ENCODE measurements at regions not wholly inside any gene's neighbourhood (a gene's known extent, or its start where the extent isn't known, plus 50 kb on each side); places are given as distances from the start of the nearest gene placed in this dataset.
"Not testable (repeated sequence)": the region's sequence is repeated elsewhere in the genome, so short reads cannot be mapped to it uniquely, and the experiment has no call there.

- no peak for FAIRE-seq
These were observed 176.8 kb downstream of the CD83 start for GRCh38 chr6:14294270-14294951.

DNA sequence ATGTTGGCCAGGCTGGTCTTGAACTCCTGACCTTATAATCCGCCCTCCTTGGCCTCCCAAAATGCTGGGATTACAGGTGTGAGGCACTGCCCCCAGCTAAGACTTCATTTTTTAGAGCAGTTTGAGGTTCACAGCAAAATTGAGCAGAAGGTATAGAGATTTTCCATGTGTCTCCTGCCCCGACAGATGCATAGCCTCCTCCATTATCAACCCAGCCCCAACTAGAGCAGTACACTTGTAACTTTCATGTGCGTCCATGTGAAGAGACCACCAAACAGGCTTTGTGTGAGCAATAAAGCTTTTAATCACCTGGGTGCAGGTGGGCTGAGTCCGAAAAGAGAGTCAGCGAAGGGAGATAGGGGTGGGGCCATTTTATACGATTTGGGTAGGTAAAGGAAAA, 179.1 kb downstream of the CD83 start:
- not testable (repeated sequence) for FAIRE-seq

GRCh38 chr6:14297118-14297517, 179.5 kb downstream of the CD83 start:
- not testable (repeated sequence) for FAIRE-seq

GRCh38 chr6:14300189-14300588, 182.6 kb downstream of the CD83 start:
- FAIRE-seq: not testable (repeated sequence)

- not testable (repeated sequence) for FAIRE-seq
These were observed 183.1 kb downstream of the CD83 start for GRCh38 chr6:14300721-14301120.

GRCh38 chr6:14301477-14301876, 183.9 kb downstream of the CD83 start:
- FAIRE-seq: not testable (repeated sequence)

- no peak for FAIRE-seq
These were observed 187.6 kb downstream of the CD83 start for GRCh38 chr6:14305131-14305530.

DNA sequence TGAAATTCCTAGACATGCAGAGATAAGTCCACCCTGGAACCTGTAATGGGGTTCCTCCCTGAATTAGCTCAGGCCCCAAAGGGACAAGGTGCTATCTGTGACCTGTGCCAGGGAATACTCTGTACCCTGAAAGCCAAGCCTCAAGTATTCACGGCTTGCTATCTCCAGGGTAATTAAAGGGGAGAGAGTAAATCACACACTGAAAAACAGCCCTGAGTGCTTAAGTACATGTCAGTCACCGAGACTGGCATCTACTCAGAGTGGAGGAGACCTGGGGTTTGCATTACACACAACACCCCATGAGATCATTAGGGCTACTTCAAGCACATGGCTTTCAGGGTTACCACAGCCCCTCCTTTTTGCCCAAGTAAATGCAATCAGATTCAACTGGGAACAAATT, 188.1 kb downstream of the CD83 start:
- FAIRE-seq: no peak

GRCh38 chr6:14306151-14306906, 188.8 kb downstream of the CD83 start:
- no peak for FAIRE-seq

DNA sequence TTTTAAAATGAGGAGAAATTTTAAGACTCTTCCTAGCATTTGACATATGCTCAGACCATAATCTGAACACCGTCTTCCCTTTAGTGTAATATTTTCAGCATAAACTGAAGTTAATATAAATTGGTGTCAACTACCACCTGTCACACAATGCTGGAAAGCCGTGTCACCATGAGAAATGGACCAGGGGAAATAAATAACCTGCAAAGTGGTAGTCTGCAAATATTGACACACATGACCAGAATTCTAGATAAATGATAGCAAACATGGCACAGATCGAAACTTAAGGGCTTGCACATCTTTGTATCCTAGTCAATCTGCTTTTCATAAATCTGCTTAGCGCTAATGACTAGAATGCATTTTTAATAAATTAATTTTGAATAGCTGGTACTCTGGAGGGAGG, 191.9 kb downstream of the CD83 start:
- no peak for FAIRE-seq

GRCh38 chr6:14309951-14310445, 192.4 kb downstream of the CD83 start:
- FAIRE-seq: no peak

DNA sequence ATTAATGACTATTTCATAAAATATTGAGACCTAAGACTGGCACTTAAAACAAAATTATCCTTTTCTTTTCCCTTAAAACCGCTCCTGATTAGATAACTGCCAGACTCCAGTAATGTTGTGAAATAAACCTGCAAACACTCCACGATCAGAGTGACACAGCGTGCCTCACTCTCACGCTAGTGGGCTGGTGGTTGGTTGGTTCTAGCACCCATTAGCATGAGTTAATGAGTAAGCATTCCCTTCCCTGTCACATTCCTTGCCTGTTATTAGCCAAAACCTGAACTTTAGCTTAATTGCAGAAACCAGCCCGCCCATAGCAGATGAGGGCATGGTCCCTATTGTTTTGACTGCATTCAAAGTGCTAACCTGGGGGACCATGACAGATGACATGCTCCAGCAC, 193.4 kb downstream of the CD83 start:
- FAIRE-seq: no peak

GRCh38 chr6:14312587-14312986, 195.0 kb downstream of the CD83 start:
- no peak for FAIRE-seq

DNA sequence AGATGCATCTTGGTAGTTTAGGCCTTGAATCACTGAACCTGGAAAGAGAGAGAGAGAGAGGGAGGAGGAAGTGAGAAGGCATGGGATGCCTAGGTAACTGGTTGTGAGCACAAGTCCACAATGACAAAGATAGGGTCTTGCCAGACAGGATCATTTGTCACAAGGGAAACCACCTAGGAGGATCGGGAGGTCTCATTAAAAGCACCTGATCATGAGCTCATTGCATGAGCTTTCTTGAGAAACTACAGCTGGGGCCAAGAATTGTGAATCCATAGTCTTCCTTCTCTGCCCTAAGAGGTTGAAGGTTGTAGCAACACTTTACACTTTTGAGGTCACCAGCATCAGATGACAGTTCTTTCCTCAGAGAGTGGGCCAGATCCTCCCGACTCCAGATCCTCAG, 195.7 kb downstream of the CD83 start:
- no peak for FAIRE-seq

GRCh38 chr6:14315353-14315752, 197.8 kb downstream of the CD83 start:
- FAIRE-seq: no peak

GRCh38 chr6:14316651-14317386, 199.2 kb downstream of the CD83 start:
- FAIRE-seq: no peak

DNA sequence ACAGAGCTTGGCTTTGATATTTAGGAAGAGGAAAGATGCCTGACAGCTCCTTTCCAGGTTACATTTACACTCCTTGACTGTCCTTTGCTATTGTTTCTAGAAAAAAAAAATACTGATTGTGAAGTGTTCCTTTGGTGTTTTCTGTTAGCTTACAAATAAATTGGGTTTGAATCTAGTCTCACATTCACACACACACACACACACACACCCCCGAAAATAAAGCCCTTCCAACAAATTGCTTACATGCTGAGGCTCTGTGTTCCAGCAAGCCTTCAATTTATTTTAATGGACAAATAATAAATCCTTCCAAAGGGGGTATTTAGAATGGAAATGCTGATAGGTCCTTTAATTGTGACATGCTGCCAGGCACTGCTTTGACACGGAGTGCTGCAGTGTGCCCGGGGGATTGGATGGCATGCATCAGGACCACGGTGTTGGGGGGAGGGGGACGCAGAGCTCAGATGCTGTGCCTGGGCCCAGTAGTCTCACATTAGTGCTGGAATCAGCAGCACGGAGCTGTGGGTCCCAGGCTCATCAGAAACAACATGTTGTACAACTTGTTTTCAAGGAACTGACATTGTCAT, 199.9 kb downstream of the CD83 start:
- FAIRE-seq: no peak

DNA sequence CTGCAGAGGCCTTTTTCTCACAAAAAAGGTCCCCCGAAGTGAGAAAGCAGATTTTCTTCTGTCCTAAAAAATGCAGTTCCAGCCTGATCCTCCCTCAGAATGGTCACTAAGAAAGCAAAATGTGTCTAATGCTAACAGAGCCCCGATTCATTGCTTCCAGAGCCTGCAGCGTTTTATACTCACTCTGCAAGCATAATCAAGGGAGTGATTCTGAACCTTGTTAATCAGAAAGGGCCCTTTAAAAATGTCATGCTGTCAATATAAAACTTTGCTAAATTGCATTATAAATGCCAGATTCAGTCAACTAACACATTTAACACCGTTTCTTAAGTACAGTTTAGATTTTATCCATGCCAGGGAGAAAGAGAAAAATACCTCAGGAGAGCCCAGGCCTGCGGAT, 202.8 kb downstream of the CD83 start:
- no peak for FAIRE-seq

GRCh38 chr6:14321992-14322772, 204.6 kb downstream of the CD83 start:
- no peak for FAIRE-seq

GRCh38 chr6:14322841-14323240, 205.3 kb downstream of the CD83 start:
- FAIRE-seq: no peak

DNA sequence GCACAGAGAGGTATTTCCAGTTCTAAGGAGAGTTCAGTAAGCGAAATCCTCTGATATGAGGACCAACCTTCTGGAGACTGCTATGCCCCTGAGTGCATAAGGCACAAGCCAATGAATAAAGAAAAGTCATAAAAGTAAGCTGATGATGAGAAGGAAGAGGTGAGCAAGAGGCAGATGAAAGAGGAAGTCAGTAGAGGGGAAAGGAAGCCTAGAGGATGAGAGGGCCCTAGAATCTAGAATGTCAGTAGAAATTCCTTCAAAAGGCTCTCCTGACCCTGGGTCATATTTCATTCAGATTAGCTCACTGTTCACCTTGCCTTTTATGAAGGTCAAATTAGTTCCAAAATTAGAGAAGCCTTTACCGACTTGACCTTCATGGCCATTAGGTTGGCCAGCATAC, 209.2 kb downstream of the CD83 start:
- FAIRE-seq: no peak

- no peak for FAIRE-seq
These were observed 210.6 kb downstream of the CD83 start for GRCh38 chr6:14328163-14328562.
